Psoas muscle (tissue), 7 donors: ENCODE measurements at regions not wholly inside any gene's neighbourhood (a gene's known extent, or its start where the extent isn't known, plus 50 kb on each side); places are given as distances from the start of the nearest gene placed in this dataset.

Source experiments
- ATAC-seq, 4 donors: fragments of 200-7000 bp; cut with Tn5 transposase; one replicate each; pipeline ENCODE4 v1.9.1; 2020; ENCODE audit warnings: moderate library complexity in 3 of 4, mild to moderate bottlenecking in 2 of 4
- DNase-seq, 2 donors: peaks; one replicate each; pipeline ENCODE4 v3.0.0-alpha.2; 2020
- H3K27ac ChIP-seq: fragments of 200-600 bp; one replicate; pipeline ENCODE4 v1.8.0; 2022
- H3K27me3 ChIP-seq, 3 donors: fragments of 200-600 bp in 1 of 3; one replicate each; pipeline versions ENCODE4 v1.6.1 to v1.8.0; 2013 to 2022; ENCODE audit warnings: low read length in 2 of 3, mild to moderate bottlenecking in 2 of 3, moderate library complexity in 1 of 3; ENCODE audit not compliant: insufficient read depth in 3 of 3
- H3K36me3 ChIP-seq, 2 donors: fragments of 200-600 bp in 1 of 2; one replicate each; pipeline versions ENCODE4 v1.6.1 to v1.8.0; 2013 to 2022; ENCODE audit warnings: low read depth in 1 of 2, mild to moderate bottlenecking in 1 of 2, moderate library complexity in 1 of 2; ENCODE audit not compliant: insufficient read depth in 1 of 2
- H3K4me1 ChIP-seq: fragments of 200-600 bp; one replicate; pipeline ENCODE4 v1.8.0; 2022
- H3K4me3 ChIP-seq: fragments of 200-600 bp; one replicate; pipeline ENCODE4 v1.8.0; 2022; ENCODE audit warnings: mild to moderate bottlenecking
- H3K9me3 ChIP-seq: fragments of 200-600 bp; one replicate; pipeline ENCODE4 v1.8.0; 2022
- CTCF ChIP-seq: fragments of 200-600 bp; IDR thresholded peaks from one replicate; pipeline ENCODE4 v1.8.0; 2022; ENCODE audit warnings: antibody characterized with exemption
- WGBS, 3 donors: extraction: QIAGEN DNeasy Blood & Tissue Kit; methylation state at CpG; one replicate each; pipeline versions ENCODE4 v1.1.6 to v1.1.7; 2013; 5-methylcytosine and 5-hydroxymethylcytosine counted together
- intact Hi-C, 2 donors: fragments of 100-400 bp; cut with DNase I; formaldehyde crosslinking; loops; one replicate each; pipeline versions ENCODE4 v1.11.0 to v1.14.2; 2022
- donor health status: healthy with polysubstance abuse.
- donor health status: DM: no; HTN: no; CAD: no; lungs with moderate emphysema.
- donor health status: Bipolar disorder and iron deficiency.
- donor health status: healthy.
- donor health status: DM: yes; HTN: yes; CAD: no.
- donor health status: DM: no; HTN: no; CAD: no.
- donor health status: DM: yes; HTN: yes; CAD: no.

DNA sequence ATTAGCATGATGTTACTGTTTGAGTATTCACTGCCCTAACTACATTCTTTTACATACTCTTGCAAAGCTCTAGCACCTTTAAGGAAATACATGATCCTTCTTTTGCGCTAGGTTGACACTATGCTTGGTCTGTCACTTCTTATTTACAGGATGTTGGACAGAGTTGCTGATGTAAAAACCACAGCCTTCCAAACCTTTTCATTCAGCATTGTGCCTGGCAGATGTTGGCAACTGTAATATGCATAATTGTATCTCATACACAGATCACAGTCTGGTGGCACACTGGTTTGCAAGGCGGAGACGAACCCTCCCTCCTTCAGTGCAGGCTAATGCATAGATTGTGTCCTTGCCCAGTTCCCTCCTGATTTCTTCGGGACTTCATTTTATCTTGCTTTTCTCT is 224.1 kb downstream of the SNX19 start:
- Histone ChIP-seq H3K36me3 (no peaks in the 10 kb centered on the region), H3K4me3 (no peak overlapping the region), H3K4me1 (no peaks in the 10 kb centered on the region), H3K9me3 (no peaks in the 10 kb centered on the region), H3K27me3 (no peaks in the 10 kb centered on the region), H3K27ac (no peak overlapping the region)
- ATAC-seq (no peak), DNase-seq (no peak)
- 86 to 94% (median 86%) methylated on average over 4 of the region's 4 CpGs for WGBS, 3 donors
- intact Hi-C loops = no loop called here
- TF ChIP-seq CTCF = no peak

GRCh38 chr11:130693543-130693942 is 222.7 kb downstream of the SNX19 start:
- H3K4me3 ChIP-seq = no peak overlapping the region
- H3K9me3 ChIP-seq = no peaks in the 10 kb centered on the region
- DNase-seq (no peak), ATAC-seq (no peak)
- TF ChIP-seq CTCF = no peak
- no peaks in the 10 kb centered on the region for H3K4me1 ChIP-seq
- intact Hi-C loops = no loop called here
- H3K27ac ChIP-seq = no peak overlapping the region
- H3K36me3 ChIP-seq = no peaks in the 10 kb centered on the region
- H3K27me3 ChIP-seq = no peaks in the 10 kb centered on the region
- 93 to 97% (median 96%) methylated on average over 5 of the region's 5 CpGs for WGBS, 3 donors

DNA sequence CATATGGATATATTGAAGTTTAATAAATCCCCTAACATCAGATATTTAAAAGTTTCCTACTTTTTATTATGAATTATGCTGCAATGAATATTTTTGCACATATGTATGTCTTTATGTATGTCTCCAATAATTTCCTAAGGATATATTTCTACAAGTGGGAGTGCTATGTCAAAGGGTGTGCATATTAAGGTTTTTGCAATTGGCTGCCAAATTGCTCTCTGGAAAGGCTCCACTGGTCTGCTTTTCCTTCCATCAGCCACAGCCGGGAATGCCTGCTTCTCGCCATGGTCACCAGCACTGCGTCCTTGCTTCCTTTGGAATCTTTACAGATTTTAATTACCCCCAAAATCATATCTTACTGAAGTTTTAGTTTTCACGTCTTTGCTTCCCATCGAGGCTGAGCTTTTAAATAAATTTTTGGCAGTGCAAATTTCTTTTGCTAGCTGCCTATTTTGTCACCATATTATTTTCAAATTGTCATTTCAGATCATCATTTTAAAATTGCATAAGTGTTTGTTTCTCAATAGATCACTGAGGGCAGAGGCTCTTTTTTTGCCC is 221.7 kb downstream of the SNX19 start:
- Histone ChIP-seq H3K27ac (no peak overlapping the region), H3K4me3 (no peak overlapping the region), H3K36me3 (no peaks in the 10 kb centered on the region), H3K27me3 (no peaks in the 10 kb centered on the region), H3K9me3 (no peaks in the 10 kb centered on the region), H3K4me1 (no peaks in the 10 kb centered on the region)
- no peak for DNase-seq
- WGBS, 3 donors = 48 to 68% (median 52%) methylated on average over 5 of the region's 5 CpGs
- no peak for ATAC-seq
- no peak for TF ChIP-seq CTCF
- intact Hi-C loops = no loop called here

DNA sequence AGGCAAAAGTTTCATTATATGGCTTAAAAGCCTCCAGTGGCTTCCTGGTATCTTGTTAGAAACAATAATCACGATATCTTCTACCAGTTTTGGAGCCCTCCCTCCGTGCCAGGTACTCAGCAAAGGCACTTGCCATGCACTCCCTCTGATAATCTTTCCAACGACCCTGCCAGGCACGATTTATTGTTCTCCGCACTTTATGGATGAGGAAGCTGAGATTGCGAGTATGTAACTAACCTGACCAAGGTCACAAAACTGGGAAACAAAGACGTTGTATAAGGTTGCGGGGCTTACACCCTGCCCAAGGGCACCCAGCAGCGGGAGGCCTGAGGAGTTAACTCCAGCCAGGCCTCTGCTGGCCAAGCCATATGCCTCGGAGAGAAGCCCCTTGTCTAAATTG is 218.1 kb downstream of the SNX19 start:
- no peak for ATAC-seq
- Histone ChIP-seq H3K27me3 (no peaks in the 10 kb centered on the region), H3K9me3 (no peaks in the 10 kb centered on the region), H3K4me3 (no peak overlapping the region), H3K36me3 (no peaks in the 10 kb centered on the region), H3K27ac (no peak overlapping the region), H3K4me1 (no peaks in the 10 kb centered on the region)
- WGBS, 3 donors = 80 to 85% (median 84%) methylated on average over 10 of the region's 10 CpGs
- no peak for DNase-seq
- intact Hi-C loops = no loop called here
- no peak for TF ChIP-seq CTCF

DNA sequence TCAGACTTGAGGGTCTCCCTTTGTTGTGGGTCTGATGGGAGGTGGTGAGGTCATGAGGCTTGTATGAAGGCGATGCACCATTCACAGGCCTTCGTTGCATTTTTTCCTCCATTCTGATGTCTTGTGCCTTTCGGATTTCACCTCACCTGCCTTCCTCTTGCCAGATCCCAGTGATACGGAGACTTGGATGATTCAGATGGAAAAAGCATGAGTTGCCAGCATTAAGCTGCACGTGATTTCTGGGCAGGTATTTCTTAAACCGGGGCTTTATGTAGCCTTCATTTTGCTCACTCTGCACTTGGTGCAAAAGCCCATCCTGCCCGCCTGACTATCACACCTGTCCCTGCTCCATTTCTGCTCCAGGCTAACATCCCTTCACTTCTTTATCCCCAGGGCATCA is 216.7 kb downstream of the SNX19 start:
- H3K27me3 ChIP-seq = no peaks in the 10 kb centered on the region
- ATAC-seq = no peak
- H3K36me3 ChIP-seq = no peaks in the 10 kb centered on the region
- H3K27ac ChIP-seq = no peak overlapping the region
- intact Hi-C loops = no loop called here
- H3K9me3 ChIP-seq = no peaks in the 10 kb centered on the region
- no peak overlapping the region for H3K4me3 ChIP-seq
- DNase-seq = no peak
- WGBS, 3 donors = 90 to 93% (median 90%) methylated on average over 7 of the region's 7 CpGs
- no peak for TF ChIP-seq CTCF
- no peaks in the 10 kb centered on the region for H3K4me1 ChIP-seq
